Astrocyte of the cerebellum (primary cell): ENCODE measurements at regions not wholly inside any gene's neighbourhood (a gene's known extent, or its start where the extent isn't known, plus 50 kb on each side); places are given as distances from the start of the nearest gene placed in this dataset.

Experiments
- DNase-seq: peaks from one replicate; pipeline ENCODE4 v3.0.0-alpha.2; 2011; ENCODE audit warnings: low read depth
- H3K4me3 ChIP-seq: 2 replicates; pipeline ENCODE4 v1.5.1; 2011; ENCODE audit warnings: mild to moderate bottlenecking, low read depth, low read length, moderate library complexity
- in situ Hi-C: cut with HindIII; loops from 2 replicates; pipeline ENCODE4 v1.10.0; 2017; ENCODE audit warnings: low sequenced_read_pairs
- TF ChIP-seq, protein P1 (sequence below): IDR thresholded peaks from 2 replicates; pipeline ENCODE4 v1.5.1; 2012; ENCODE audit warnings: low read length, low read depth, moderate library complexity, mild to moderate bottlenecking; ENCODE audit errors: missing control alignments

DNA sequence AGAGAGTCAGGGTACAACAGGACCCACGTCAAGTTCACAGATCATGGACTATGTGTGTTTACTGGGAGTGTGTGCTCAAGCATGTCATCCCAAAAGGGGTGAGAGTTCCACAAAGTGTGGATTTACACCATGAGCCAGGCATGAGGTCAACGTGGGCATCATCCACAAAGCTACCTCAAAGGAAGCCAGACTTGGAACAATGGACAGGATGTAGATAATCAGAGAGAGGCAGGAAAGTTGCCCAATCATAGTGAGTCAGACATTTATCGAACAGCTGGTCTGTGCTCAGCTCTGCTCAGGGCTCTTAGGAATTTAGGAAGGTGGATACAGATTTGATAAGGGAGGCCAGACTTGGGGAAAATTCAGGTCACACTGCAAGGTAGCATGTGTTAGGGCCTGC, 317.2 kb upstream of the CDYL start:
- H3K4me3 ChIP-seq = no peak overlapping the region
- DNase-seq = peak; percentile 62
- in situ Hi-C loops = no loop called here
- TF ChIP-seq, protein P1, sequence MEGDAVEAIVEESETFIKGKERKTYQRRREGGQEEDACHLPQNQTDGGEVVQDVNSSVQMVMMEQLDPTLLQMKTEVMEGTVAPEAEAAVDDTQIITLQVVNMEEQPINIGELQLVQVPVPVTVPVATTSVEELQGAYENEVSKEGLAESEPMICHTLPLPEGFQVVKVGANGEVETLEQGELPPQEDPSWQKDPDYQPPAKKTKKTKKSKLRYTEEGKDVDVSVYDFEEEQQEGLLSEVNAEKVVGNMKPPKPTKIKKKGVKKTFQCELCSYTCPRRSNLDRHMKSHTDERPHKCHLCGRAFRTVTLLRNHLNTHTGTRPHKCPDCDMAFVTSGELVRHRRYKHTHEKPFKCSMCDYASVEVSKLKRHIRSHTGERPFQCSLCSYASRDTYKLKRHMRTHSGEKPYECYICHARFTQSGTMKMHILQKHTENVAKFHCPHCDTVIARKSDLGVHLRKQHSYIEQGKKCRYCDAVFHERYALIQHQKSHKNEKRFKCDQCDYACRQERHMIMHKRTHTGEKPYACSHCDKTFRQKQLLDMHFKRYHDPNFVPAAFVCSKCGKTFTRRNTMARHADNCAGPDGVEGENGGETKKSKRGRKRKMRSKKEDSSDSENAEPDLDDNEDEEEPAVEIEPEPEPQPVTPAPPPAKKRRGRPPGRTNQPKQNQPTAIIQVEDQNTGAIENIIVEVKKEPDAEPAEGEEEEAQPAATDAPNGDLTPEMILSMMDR = no peak

DNA sequence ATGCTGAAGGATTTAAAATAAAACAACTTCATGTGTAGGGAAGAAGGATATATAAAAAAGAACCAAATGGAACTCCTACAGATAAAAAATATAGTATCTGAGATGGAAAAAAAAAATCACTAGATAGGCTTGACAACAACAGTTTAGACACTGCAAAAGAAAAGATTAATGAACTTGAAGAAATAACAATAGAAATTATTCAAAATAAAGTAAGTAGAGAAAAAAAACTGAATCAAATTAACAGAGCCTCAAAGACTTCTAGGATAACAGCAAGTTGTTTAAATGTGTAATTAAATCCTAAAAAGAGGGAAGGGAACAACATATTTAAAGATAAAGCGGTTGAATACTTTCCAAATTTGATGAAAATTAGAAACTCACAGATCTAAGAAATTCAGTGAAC, 316.3 kb upstream of the ECI2 start:
- TF ChIP-seq, protein P1 = no peak
- DNase-seq = no peak
- no peak overlapping the region for H3K4me3 ChIP-seq
- in situ Hi-C loops = no loop called here

DNA sequence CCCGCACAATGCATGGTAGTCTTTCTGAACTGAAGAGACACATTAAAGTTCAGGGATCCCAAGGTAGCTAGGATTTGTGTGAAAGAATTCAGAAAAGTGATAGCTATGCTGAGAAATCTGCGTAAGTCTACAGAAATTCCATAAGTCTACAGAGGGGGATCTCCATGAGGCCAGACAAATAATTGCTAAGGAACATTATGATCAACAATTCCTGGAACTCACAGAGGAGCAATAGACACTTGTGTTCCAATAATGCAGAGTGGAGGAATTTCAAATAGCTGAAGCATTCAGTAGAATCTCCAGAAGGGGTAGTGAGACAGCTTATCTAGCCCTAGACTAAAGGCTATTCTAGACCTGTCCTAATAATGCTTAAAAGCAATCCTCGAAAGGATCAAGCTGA, 315.7 kb upstream of the ECI2 start:
- H3K4me3 ChIP-seq = no peak overlapping the region
- TF ChIP-seq, protein P1 = no peak
- in situ Hi-C loops = no loop called here
- DNase-seq = no peak

DNA sequence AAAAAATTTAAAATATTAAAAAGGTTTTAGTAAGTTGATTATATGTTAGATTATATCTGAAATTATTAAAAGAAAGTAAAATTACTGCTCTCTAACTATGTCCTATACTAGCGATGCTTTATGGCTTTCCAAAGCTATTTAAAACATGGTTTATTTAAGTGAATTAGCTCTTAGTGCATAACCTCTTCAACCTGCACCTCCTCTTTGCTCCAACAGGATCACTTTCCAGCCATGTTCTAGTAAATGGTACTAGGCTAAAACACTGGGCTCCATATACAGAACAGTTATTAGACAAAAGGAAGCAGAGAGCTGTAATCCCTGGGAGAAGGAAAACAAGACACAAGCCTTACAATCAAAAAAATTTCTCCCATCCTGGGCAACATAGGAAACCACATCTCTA, 314.9 kb upstream of the ECI2 start:
- in situ Hi-C loops = no loop called here
- TF ChIP-seq, protein P1 = no peak
- no peak for DNase-seq
- H3K4me3 ChIP-seq = no peak overlapping the region

DNA sequence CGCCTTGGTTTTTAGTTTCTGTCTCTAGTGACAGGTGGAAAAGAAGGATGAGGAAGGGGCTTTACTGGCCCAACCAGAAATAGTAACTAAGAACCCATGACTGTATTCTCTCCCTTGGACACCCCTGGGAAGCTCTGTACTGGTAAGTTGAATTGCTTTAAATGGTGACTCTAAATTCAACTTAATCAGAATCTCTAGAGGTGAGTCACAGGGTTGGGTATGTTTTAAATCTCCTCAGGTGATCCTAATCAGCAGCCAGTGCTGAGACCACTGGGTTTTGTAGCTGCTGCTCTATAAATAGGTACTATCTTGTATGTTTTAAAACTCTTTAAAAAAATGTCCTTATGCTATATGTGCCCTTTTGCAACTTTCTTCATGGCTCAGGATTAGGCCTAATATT, 314.0 kb upstream of the ECI2 start:
- in situ Hi-C loops = no loop called here

DNA sequence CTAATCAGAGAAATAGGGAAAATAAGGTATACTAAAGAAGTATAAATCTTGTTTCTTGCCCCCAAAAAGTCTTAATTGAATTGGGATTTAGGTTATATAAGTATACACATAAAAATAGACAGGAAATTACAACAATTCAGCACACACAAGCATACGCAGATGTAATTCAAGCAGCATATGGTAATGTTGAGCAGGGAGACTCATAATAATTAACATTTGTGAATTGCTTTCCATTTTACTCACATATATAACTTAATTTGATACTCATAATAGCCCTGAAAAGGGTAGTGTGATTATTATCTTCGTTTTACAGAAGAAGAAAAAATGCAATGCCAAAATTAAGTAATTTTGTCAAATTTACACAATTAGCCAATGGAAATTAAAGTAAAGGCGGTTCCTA, 313.5 kb upstream of the ECI2 start:
- TF ChIP-seq, protein P1 = no peak
- H3K4me3 ChIP-seq = no peak overlapping the region
- DNase-seq = no peak
- in situ Hi-C loops = no loop called here

More for the DNA sequence above, 314.0 kb upstream of the ECI2 start:
- DNase-seq = no peak
- TF ChIP-seq, protein P1 = no peak
- H3K4me3 ChIP-seq = no peak overlapping the region
